ENCODE measurements at regions not wholly inside any gene's neighbourhood (a gene's known extent, or its start where the extent isn't known, plus 50 kb on each side); places are given as distances from the start of the nearest gene placed in this dataset.

DNA sequence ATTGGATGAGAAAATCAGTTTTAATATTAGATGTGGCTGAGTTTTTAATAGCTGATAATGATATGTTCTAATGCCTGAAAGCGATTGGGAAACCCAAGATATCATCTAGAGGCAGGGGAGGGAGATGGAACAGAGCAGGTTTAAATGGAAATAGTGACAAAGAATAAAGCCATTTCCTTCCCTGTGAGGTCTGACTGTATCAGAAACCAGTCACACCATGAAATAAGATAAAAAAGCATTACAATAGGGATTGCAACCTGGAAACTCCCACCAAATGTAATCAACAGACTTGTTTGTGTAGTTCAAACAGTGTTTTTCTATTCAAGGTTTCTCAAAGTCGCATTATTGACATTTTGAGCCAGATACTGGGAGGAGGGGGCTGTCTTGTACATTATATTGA lies 110.1 kb upstream of the SMIM23 start:
- peaks cover 0 to 3% (median under 1%) of the 10 kb centered on the region in 4 experiments; a peak in 1 of 7 replicates for H3K27me3 ChIP-seq (replicated peaks in 1 of 4; ENCODE audit: control insufficient read depth in 3 of 4, extremely low read depth in 1 of 4, insufficient read depth in 3 of 4, low read length in 3 of 4)
- H3K4me3 ChIP-seq (ENCODE audit: extremely low read depth in 1 of 4, insufficient read depth in 2 of 4, low read depth in 3 of 4, low read length in 4 of 4) = no peak overlapping the region
- H3K23ac ChIP-seq (ENCODE audit: insufficient read length) = no peak overlapping the region
- no peak overlapping the region for H3K9ac ChIP-seq (replicated peaks in 1 of 4; ENCODE audit: extremely low read depth in 1 of 4, low read depth in 3 of 4, low read length in 3 of 4)
- no peaks in the 10 kb centered on the region for H3K36me3 ChIP-seq (ENCODE audit: control insufficient read depth in 2 of 4, insufficient read depth in 4 of 4, low read length in 3 of 4)
- H4K20me1 ChIP-seq (replicated peaks in 1 of 2; ENCODE audit: control insufficient read depth in 1 of 2, insufficient read depth in 2 of 2, low read length in 2 of 2) = no peaks in the 10 kb centered on the region
- H3K14ac ChIP-seq (ENCODE audit: insufficient read length) = no peak overlapping the region
- no peak overlapping the region for H3K4me2 ChIP-seq (ENCODE audit: insufficient read depth in 1 of 2, low read depth in 2 of 2, low read length in 2 of 2)
- DNase-seq (ENCODE audit: low read depth in 1 of 2, low spot score in 2 of 2) = no peak
- no peak overlapping the region for H2BK5ac ChIP-seq (ENCODE audit: low read depth, low read length)
- no peak overlapping the region for H2BK120ac ChIP-seq (replicated peaks; ENCODE audit: low read depth, low read length)
- no peak overlapping the region for H3K56ac ChIP-seq (replicated peaks; ENCODE audit: insufficient read length, low read depth, low read length)
- H3K79me2 ChIP-seq (ENCODE audit: control insufficient read depth in 1 of 2, insufficient read depth in 2 of 2, low read length in 2 of 2) = no peaks in the 10 kb centered on the region
- no peak overlapping the region for H4K91ac ChIP-seq (replicated peaks; ENCODE audit: insufficient read length, low read length)
- H2BK15ac ChIP-seq (ENCODE audit: low read length) = no peak overlapping the region
- CTCF ChIA-PET (ENCODE audit: partially characterized antibody) = interaction anchor here (1.6 kb wide), 1 partner anchor 193 kb away, joined by 4 read pairs; no protein-coding TSS in a partner anchor
- no peak overlapping the region for H3K18ac ChIP-seq (ENCODE audit: extremely low read depth, low read length)
- H4K5ac ChIP-seq (ENCODE audit: insufficient read length, low read depth, low read length) = no peak overlapping the region
- H3K79me1 ChIP-seq (ENCODE audit: low read depth, low read length) = no peaks in the 10 kb centered on the region
- H2AK5ac ChIP-seq (ENCODE audit: low read depth, low read length) = no peak overlapping the region
- H2BK12ac ChIP-seq (ENCODE audit: low read depth, low read length) = no peak overlapping the region
- no peak overlapping the region for H3K27ac ChIP-seq (ENCODE audit: low read depth, low read length)
- H3K4me1 ChIP-seq (replicated peaks in 1 of 4; ENCODE audit: control insufficient read depth in 3 of 4, insufficient read depth in 4 of 4, low read length in 3 of 4) = no peaks in the 10 kb centered on the region; a peak in 1 of 7 replicates
- FAIRE-seq = no peak
- no peak overlapping the region for H3K4ac ChIP-seq (replicated peaks; ENCODE audit: insufficient read length, low read depth, low read length)
- POLR2A ChIA-PET (ENCODE audit: partially characterized antibody) = no interaction called here
- H3K23me2 ChIP-seq (ENCODE audit: low read depth, low read length) = no peaks in the 10 kb centered on the region
- no peak overlapping the region for H2AFZ ChIP-seq (ENCODE audit: low read length)
- H2BK20ac ChIP-seq (ENCODE audit: low read length) = no peak overlapping the region
- 88% methylated on average over 2 of the region's 2 CpGs; no CpG with 5 or more reads in 1 of the 2 experiments for WGBS, 2 experiments (ENCODE audit: extremely low coverage in 1 of 2, insufficient coverage in 1 of 2, insufficient read length in 1 of 2, insufficient replicate concordance in 2 of 2, low coverage in 1 of 2, low lambda C conversion rate in 2 of 2, missing lambda C conversion rate in 1 of 2)
- H3K9me3 ChIP-seq (ENCODE audit: insufficient read depth in 2 of 2, low read depth in 1 of 2, low read length in 1 of 2) = no peaks in the 10 kb centered on the region
- no peak overlapping the region for H4K8ac ChIP-seq (ENCODE audit: extremely low read depth, insufficient read depth, low read length)
- TF ChIP-seq, protein P1, sequence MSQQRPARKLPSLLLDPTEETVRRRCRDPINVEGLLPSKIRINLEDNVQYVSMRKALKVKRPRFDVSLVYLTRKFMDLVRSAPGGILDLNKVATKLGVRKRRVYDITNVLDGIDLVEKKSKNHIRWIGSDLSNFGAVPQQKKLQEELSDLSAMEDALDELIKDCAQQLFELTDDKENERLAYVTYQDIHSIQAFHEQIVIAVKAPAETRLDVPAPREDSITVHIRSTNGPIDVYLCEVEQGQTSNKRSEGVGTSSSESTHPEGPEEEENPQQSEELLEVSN (IDR thresholded peaks at IDR 0.05) = no peak

Measured in H1 (cell line).